ENCODE measurements at regions not wholly inside any gene's neighbourhood (a gene's known extent, or its start where the extent isn't known, plus 50 kb on each side); places are given as distances from the start of the nearest gene placed in this dataset.

- Histone ChIP-seq H3K4me1 (no peaks in the 10 kb centered on the region), H3K4me3 (no peak overlapping the region), H3K36me3 (no peaks in the 10 kb centered on the region), H3K27me3 (no peaks in the 10 kb centered on the region), H3K9me3 (no peaks in the 10 kb centered on the region), H3K27ac (no peak overlapping the region)
- TF ChIP-seq POLR2A (IDR thresholded peaks at IDR 0.05) (no peak), POLR2AphosphoS5 (IDR thresholded peaks at IDR 0.05; ENCODE audit: insufficient read depth in 1 of 2, low read depth in 1 of 2) (no peak), CTCF (IDR thresholded peaks at IDR 0.05) (no peak)
- no peak for DNase-seq (ENCODE audit: extremely low spot score in 2 of 2)
- intact Hi-C loops (cut with DNase I) = no loop called here
Measured at GRCh38 chr10:61078542-61079275, 134.7 kb upstream of the RHOBTB1 start.

- H3K27me3 ChIP-seq = no peaks in the 10 kb centered on the region
- intact Hi-C loops (cut with DNase I) = no loop called here
- no peak overlapping the region for H3K4me3 ChIP-seq
- H3K27ac ChIP-seq = no peak overlapping the region
- no peaks in the 10 kb centered on the region for H3K9me3 ChIP-seq
- DNase-seq (ENCODE audit: extremely low spot score in 2 of 2) = no peak
- no peaks in the 10 kb centered on the region for H3K4me1 ChIP-seq
- TF ChIP-seq POLR2AphosphoS5 (IDR thresholded peaks at IDR 0.05; ENCODE audit: insufficient read depth in 1 of 2, low read depth in 1 of 2) = no peak
- no peaks in the 10 kb centered on the region for H3K36me3 ChIP-seq
Measured at GRCh38 chr10:61076572-61077114, 132.7 kb upstream of the RHOBTB1 start.

- DNase-seq (ENCODE audit: extremely low spot score in 2 of 2) = no peak
- H3K9me3 ChIP-seq = no peaks in the 10 kb centered on the region
- H3K4me3 ChIP-seq = no peak overlapping the region
- TF ChIP-seq POLR2A (IDR thresholded peaks at IDR 0.05) (no peak), POLR2AphosphoS5 (IDR thresholded peaks at IDR 0.05; ENCODE audit: insufficient read depth in 1 of 2, low read depth in 1 of 2) (no peak), CTCF (IDR thresholded peaks at IDR 0.05) (no peak)
- no peaks in the 10 kb centered on the region for H3K27me3 ChIP-seq
- no peak overlapping the region for H3K27ac ChIP-seq
- intact Hi-C loops (cut with DNase I) = no loop called here
- no peaks in the 10 kb centered on the region for H3K4me1 ChIP-seq
- H3K36me3 ChIP-seq = no peaks in the 10 kb centered on the region
Measured at GRCh38 chr10:61073391-61073790, 129.4 kb upstream of the RHOBTB1 start.

DNA sequence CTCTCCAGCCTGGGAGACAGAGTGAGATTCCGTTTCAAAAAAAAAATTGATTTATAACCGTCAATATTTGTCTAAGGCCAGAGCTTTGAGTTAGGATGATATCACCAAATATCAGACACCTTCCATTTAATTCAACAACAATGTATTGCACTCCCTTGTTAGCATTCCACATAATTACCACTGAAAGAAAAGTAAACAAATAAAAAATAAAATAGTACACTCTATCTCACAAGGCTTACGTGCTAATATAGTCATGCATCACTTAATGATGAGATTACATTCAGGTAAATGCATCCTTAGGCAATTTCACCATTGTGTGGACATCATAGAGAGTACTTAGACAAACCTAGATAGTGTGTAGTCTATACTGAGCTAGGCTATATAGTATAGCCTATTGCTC, 127.6 kb upstream of the RHOBTB1 start:
- H3K36me3 ChIP-seq = no peaks in the 10 kb centered on the region
- no peak overlapping the region for H3K27ac ChIP-seq
- intact Hi-C loops (cut with DNase I) = no loop called here
- H3K9me3 ChIP-seq = no peaks in the 10 kb centered on the region
- no peak for TF ChIP-seq POLR2A (IDR thresholded peaks at IDR 0.05)
- TF ChIP-seq CTCF (IDR thresholded peaks at IDR 0.05) = no peak
- TF ChIP-seq POLR2AphosphoS5 (IDR thresholded peaks at IDR 0.05; ENCODE audit: insufficient read depth in 1 of 2, low read depth in 1 of 2) = no peak
- H3K4me3 ChIP-seq = no peak overlapping the region
- H3K4me1 ChIP-seq = peaks cover 10% of the 10 kb centered on the region
- H3K27me3 ChIP-seq = no peaks in the 10 kb centered on the region
- no peak for DNase-seq (ENCODE audit: extremely low spot score in 2 of 2)

DNA sequence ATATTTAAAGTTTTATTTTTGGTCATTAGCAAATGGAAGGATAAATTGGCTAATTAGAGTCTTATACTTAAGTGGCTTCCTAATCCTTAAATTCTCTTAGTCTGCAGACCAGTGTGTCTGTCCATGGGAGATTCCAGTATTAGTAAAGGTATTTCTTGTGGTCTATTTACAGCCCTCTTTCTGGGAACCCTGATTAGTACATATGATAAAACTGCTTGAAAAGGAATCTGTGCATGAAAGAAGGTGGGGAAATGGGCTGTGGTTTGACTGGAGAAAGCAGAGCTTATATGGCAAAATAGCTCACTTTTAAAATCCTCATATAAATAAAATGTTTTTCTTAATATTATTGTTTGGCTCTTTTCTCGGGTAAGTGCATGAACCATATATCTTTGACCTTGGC, 124.5 kb upstream of the RHOBTB1 start:
- no peaks in the 10 kb centered on the region for H3K36me3 ChIP-seq
- intact Hi-C loops (cut with DNase I) = no loop called here
- H3K4me1 ChIP-seq = peaks cover 16% of the 10 kb centered on the region
- H3K27ac ChIP-seq = no peak overlapping the region
- no peaks in the 10 kb centered on the region for H3K9me3 ChIP-seq
- H3K27me3 ChIP-seq = no peaks in the 10 kb centered on the region
- TF ChIP-seq POLR2A (IDR thresholded peaks at IDR 0.05) = no peak
- no peak for TF ChIP-seq CTCF (IDR thresholded peaks at IDR 0.05)
- no peak for TF ChIP-seq POLR2AphosphoS5 (IDR thresholded peaks at IDR 0.05; ENCODE audit: insufficient read depth in 1 of 2, low read depth in 1 of 2)
- H3K4me3 ChIP-seq = no peak overlapping the region
- DNase-seq (ENCODE audit: extremely low spot score in 2 of 2) = no peak

Measured in vagina (tissue), 2 donors.